ENCODE measurements at regions not wholly inside any gene's neighbourhood (a gene's known extent, or its start where the extent isn't known, plus 50 kb on each side); places are given as distances from the start of the nearest gene placed in this dataset.

DNA sequence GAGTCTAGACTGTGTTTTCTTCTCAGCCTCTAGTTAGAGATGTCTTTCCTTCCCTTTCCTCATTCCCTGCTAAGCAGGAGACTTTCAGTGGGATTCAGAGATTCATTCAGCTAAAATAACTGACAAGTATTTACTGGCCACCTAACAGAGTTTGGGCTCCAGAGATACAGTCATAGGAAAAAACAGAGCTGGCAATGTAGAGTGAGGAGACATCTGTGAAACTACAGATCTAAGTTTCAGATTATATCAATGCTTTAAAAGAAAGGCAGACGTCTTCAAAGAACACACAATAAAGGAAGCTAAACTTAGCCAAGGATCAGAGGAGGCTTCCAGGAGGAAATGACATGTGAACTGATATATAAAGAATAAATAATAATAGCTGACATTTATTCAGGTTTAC is 355.6 kb upstream of the DDI1 start:
- Histone ChIP-seq H3K4me3 (ENCODE audit: insufficient read depth, low read depth, low read length, poor library complexity, severe bottlenecking) (no peak overlapping the region), H3K27ac (ENCODE audit: insufficient read depth, low read length, poor library complexity, severe bottlenecking) (no peak overlapping the region), H3K4me1 (ENCODE audit: control insufficient read depth, insufficient read depth, low read length, poor library complexity, severe bottlenecking) (no peaks in the 10 kb centered on the region), H3K27me3 (replicated peaks; ENCODE audit: control insufficient read depth, insufficient read depth, low read length, poor library complexity, severe bottlenecking) (no peaks in the 10 kb centered on the region), H3K9me3 (ENCODE audit: control insufficient read depth, low read length) (no peaks in the 10 kb centered on the region), H3K36me3 (ENCODE audit: control insufficient read depth, insufficient read depth, low read length) (no peaks in the 10 kb centered on the region)
- DNase-seq = no peak

GRCh38 chr11:103681855-103682254 is 354.6 kb upstream of the DDI1 start:
- no peak overlapping the region for H3K4me3 ChIP-seq (ENCODE audit: insufficient read depth, low read depth, low read length, poor library complexity, severe bottlenecking)
- no peaks in the 10 kb centered on the region for H3K4me1 ChIP-seq (ENCODE audit: control insufficient read depth, insufficient read depth, low read length, poor library complexity, severe bottlenecking)
- H3K36me3 ChIP-seq (ENCODE audit: control insufficient read depth, insufficient read depth, low read length) = no peaks in the 10 kb centered on the region
- no peaks in the 10 kb centered on the region for H3K27me3 ChIP-seq (replicated peaks; ENCODE audit: control insufficient read depth, insufficient read depth, low read length, poor library complexity, severe bottlenecking)
- H3K27ac ChIP-seq (ENCODE audit: insufficient read depth, low read length, poor library complexity, severe bottlenecking) = no peak overlapping the region
- no peak for DNase-seq
- H3K9me3 ChIP-seq (ENCODE audit: control insufficient read depth, low read length) = no peaks in the 10 kb centered on the region

DNA sequence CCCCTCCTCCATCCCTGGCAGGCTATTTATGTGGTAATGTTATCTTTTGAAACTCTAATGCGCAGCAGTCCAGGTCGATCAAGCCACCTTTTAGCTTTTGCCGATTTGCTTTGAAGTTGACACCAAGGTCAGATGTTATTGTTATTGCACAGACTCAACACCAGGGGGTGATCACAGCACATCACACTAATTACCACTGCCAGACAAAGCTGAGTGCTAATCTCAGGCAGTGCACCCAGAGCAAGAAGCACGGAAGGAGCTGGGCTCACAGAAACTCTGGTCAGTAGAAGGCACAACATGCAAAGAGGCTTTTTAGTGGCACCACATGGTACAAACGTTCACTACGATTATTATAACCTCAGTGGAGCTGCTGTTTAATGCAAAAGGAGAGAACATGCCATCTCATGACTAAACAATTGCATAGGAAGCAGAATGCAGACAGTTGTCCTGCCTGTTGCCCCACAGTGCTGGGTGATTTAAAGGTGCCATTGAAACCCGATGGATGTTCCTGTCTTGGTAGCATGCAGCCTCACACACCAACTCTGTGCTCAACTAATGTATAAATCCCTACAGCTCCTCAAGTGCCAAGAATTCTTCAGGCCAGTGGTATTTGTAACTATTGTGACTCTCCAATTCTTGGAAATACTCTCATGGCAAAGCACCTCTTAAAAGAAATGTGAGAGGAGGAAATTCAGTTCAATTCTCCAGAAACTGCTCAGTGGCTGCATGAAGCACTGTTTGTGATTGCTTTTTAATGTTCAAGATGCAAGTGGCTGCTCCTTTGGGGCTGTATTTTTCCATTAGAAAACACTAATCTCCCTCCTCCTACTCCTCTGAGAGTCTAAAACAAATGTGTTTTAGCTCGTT is 353.9 kb upstream of the DDI1 start:
- H3K9me3 ChIP-seq (ENCODE audit: control insufficient read depth, low read length) = no peaks in the 10 kb centered on the region
- no peaks in the 10 kb centered on the region for H3K36me3 ChIP-seq (ENCODE audit: control insufficient read depth, insufficient read depth, low read length)
- peak; percentile 2 to 28 (median 8) for DNase-seq
- no peak overlapping the region for H3K27ac ChIP-seq (ENCODE audit: insufficient read depth, low read length, poor library complexity, severe bottlenecking)
- H3K27me3 ChIP-seq (replicated peaks; ENCODE audit: control insufficient read depth, insufficient read depth, low read length, poor library complexity, severe bottlenecking) = no peaks in the 10 kb centered on the region
- H3K4me1 ChIP-seq (ENCODE audit: control insufficient read depth, insufficient read depth, low read length, poor library complexity, severe bottlenecking) = no peaks in the 10 kb centered on the region
- no peak overlapping the region for H3K4me3 ChIP-seq (ENCODE audit: insufficient read depth, low read depth, low read length, poor library complexity, severe bottlenecking)

DNA sequence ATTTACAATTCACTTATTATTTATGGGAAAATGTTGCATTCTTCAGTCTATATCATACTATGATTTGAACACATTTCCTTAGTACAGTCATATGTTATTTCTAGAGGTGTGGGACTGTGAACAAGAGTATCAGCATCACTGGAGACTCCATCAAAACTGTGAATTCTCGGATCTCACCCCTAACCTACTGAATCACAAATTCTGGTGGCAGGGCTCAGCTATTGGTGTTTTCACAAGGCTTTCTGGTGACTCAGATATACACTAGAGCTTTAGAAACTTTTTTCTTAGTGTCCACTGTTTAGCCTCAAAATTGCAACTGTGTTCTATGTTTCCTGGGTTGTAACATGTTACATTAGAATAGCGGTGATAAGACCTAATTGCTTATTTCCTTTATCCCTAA is 352.9 kb upstream of the DDI1 start:
- H3K9me3 ChIP-seq (ENCODE audit: control insufficient read depth, low read length) = no peaks in the 10 kb centered on the region
- no peak for DNase-seq
- H3K27me3 ChIP-seq (replicated peaks; ENCODE audit: control insufficient read depth, insufficient read depth, low read length, poor library complexity, severe bottlenecking) = no peaks in the 10 kb centered on the region
- H3K4me3 ChIP-seq (ENCODE audit: insufficient read depth, low read depth, low read length, poor library complexity, severe bottlenecking) = no peak overlapping the region
- H3K27ac ChIP-seq (ENCODE audit: insufficient read depth, low read length, poor library complexity, severe bottlenecking) = no peak overlapping the region
- no peaks in the 10 kb centered on the region for H3K36me3 ChIP-seq (ENCODE audit: control insufficient read depth, insufficient read depth, low read length)
- H3K4me1 ChIP-seq (ENCODE audit: control insufficient read depth, insufficient read depth, low read length, poor library complexity, severe bottlenecking) = no peaks in the 10 kb centered on the region

GRCh38 chr11:103688924-103689323 is 347.5 kb upstream of the DDI1 start:
- Histone ChIP-seq H3K27me3 (replicated peaks; ENCODE audit: control insufficient read depth, insufficient read depth, low read length, poor library complexity, severe bottlenecking) (no peaks in the 10 kb centered on the region), H3K27ac (ENCODE audit: insufficient read depth, low read length, poor library complexity, severe bottlenecking) (no peak overlapping the region), H3K4me1 (ENCODE audit: control insufficient read depth, insufficient read depth, low read length, poor library complexity, severe bottlenecking) (no peaks in the 10 kb centered on the region), H3K36me3 (ENCODE audit: control insufficient read depth, insufficient read depth, low read length) (no peaks in the 10 kb centered on the region), H3K4me3 (ENCODE audit: insufficient read depth, low read depth, low read length, poor library complexity, severe bottlenecking) (no peak overlapping the region), H3K9me3 (ENCODE audit: control insufficient read depth, low read length) (no peaks in the 10 kb centered on the region)
- DNase-seq = no peak

GRCh38 chr11:103690356-103690755 is 346.1 kb upstream of the DDI1 start:
- DNase-seq = no peak
- H3K27ac ChIP-seq (ENCODE audit: insufficient read depth, low read length, poor library complexity, severe bottlenecking) = no peak overlapping the region
- no peaks in the 10 kb centered on the region for H3K9me3 ChIP-seq (ENCODE audit: control insufficient read depth, low read length)
- H3K36me3 ChIP-seq (ENCODE audit: control insufficient read depth, insufficient read depth, low read length) = no peaks in the 10 kb centered on the region
- H3K4me1 ChIP-seq (ENCODE audit: control insufficient read depth, insufficient read depth, low read length, poor library complexity, severe bottlenecking) = no peaks in the 10 kb centered on the region
- no peaks in the 10 kb centered on the region for H3K27me3 ChIP-seq (replicated peaks; ENCODE audit: control insufficient read depth, insufficient read depth, low read length, poor library complexity, severe bottlenecking)
- no peak overlapping the region for H3K4me3 ChIP-seq (ENCODE audit: insufficient read depth, low read depth, low read length, poor library complexity, severe bottlenecking)

DNA sequence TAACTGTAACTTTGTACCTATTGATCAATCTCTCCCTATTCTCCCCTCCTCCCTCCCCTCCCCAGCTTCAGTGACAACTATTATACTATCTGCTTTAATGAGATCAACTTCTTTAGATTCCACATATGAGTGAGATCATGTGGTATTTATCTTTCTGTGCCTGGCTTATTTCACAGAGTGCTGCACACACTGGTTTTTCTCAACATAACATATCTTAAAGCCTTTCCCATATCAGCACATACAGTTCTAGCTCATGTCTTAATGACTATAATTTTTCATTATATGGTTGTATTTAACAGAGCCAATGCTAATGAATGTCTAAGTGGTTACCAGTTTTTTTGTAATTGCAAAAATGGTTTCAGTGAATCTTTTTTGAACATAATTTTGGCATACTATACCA is 340.3 kb upstream of the DDI1 start:
- no peak overlapping the region for H3K4me3 ChIP-seq (ENCODE audit: insufficient read depth, low read depth, low read length, poor library complexity, severe bottlenecking)
- DNase-seq = no peak
- H3K36me3 ChIP-seq (ENCODE audit: control insufficient read depth, insufficient read depth, low read length) = no peaks in the 10 kb centered on the region
- no peaks in the 10 kb centered on the region for H3K27me3 ChIP-seq (replicated peaks; ENCODE audit: control insufficient read depth, insufficient read depth, low read length, poor library complexity, severe bottlenecking)
- no peaks in the 10 kb centered on the region for H3K9me3 ChIP-seq (ENCODE audit: control insufficient read depth, low read length)
- no peak overlapping the region for H3K27ac ChIP-seq (ENCODE audit: insufficient read depth, low read length, poor library complexity, severe bottlenecking)
- no peaks in the 10 kb centered on the region for H3K4me1 ChIP-seq (ENCODE audit: control insufficient read depth, insufficient read depth, low read length, poor library complexity, severe bottlenecking)

DNA sequence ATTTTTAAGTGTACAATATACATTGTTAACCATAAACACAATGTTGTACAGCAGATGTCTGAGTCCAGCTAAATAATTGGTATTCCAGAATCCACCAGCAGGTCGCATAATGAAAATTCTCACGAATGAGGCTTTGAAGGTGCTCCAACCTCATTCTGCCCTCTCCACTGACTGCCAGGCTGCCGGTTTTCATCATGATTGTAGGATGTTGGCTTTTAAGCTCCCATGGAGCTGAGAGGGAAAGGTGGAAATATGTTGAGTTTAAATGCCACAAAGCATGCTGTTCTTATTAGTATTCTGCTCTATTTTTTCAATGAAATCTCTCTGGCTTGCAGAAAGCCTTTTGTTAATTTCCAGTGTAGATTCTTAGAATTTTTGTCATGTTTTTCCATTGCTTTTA is 337.2 kb upstream of the DDI1 start:
- H3K27ac ChIP-seq (ENCODE audit: insufficient read depth, low read length, poor library complexity, severe bottlenecking) = no peak overlapping the region
- H3K27me3 ChIP-seq (replicated peaks; ENCODE audit: control insufficient read depth, insufficient read depth, low read length, poor library complexity, severe bottlenecking) = no peaks in the 10 kb centered on the region
- no peak for DNase-seq
- H3K36me3 ChIP-seq (ENCODE audit: control insufficient read depth, insufficient read depth, low read length) = no peaks in the 10 kb centered on the region
- H3K4me3 ChIP-seq (ENCODE audit: insufficient read depth, low read depth, low read length, poor library complexity, severe bottlenecking) = no peak overlapping the region
- no peaks in the 10 kb centered on the region for H3K9me3 ChIP-seq (ENCODE audit: control insufficient read depth, low read length)
- H3K4me1 ChIP-seq (ENCODE audit: control insufficient read depth, insufficient read depth, low read length, poor library complexity, severe bottlenecking) = no peaks in the 10 kb centered on the region

- DNase-seq = no peak
- H3K36me3 ChIP-seq (ENCODE audit: control insufficient read depth, insufficient read depth, low read length) = no peaks in the 10 kb centered on the region
- H3K4me1 ChIP-seq (ENCODE audit: control insufficient read depth, insufficient read depth, low read length, poor library complexity, severe bottlenecking) = no peaks in the 10 kb centered on the region
- no peaks in the 10 kb centered on the region for H3K27me3 ChIP-seq (replicated peaks; ENCODE audit: control insufficient read depth, insufficient read depth, low read length, poor library complexity, severe bottlenecking)
- H3K9me3 ChIP-seq (ENCODE audit: control insufficient read depth, low read length) = no peaks in the 10 kb centered on the region
- H3K4me3 ChIP-seq (ENCODE audit: insufficient read depth, low read depth, low read length, poor library complexity, severe bottlenecking) = no peak overlapping the region
- H3K27ac ChIP-seq (ENCODE audit: insufficient read depth, low read length, poor library complexity, severe bottlenecking) = no peak overlapping the region
Measured at GRCh38 chr11:103699656-103700055, 336.8 kb upstream of the DDI1 start.

DNA sequence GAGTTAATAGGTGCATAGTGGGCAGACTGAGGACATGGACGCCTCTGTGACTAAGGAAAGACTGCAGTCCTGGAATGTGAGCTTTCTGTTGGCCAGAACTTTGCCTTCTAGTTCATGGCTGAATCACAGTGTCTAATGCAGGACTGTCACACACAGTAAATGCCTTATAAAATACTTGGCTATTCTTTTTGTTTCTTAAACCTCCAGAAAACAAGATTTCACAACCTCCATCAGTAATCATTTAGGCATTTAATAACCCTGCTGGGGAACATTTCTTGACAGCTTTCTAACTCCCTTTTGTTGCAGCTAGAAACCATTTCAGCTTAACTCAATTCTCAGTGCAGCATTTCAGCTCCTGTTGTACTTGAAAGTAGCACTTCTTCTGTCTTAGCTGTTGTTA is 335.8 kb upstream of the DDI1 start:
- no peaks in the 10 kb centered on the region for H3K4me1 ChIP-seq (ENCODE audit: control insufficient read depth, insufficient read depth, low read length, poor library complexity, severe bottlenecking)
- no peaks in the 10 kb centered on the region for H3K9me3 ChIP-seq (ENCODE audit: control insufficient read depth, low read length)
- H3K4me3 ChIP-seq (ENCODE audit: insufficient read depth, low read depth, low read length, poor library complexity, severe bottlenecking) = no peak overlapping the region
- no peak overlapping the region for H3K27ac ChIP-seq (ENCODE audit: insufficient read depth, low read length, poor library complexity, severe bottlenecking)
- no peaks in the 10 kb centered on the region for H3K27me3 ChIP-seq (replicated peaks; ENCODE audit: control insufficient read depth, insufficient read depth, low read length, poor library complexity, severe bottlenecking)
- no peaks in the 10 kb centered on the region for H3K36me3 ChIP-seq (ENCODE audit: control insufficient read depth, insufficient read depth, low read length)
- no peak for DNase-seq

Data from effector memory CD4-positive, alpha-beta T cell (primary cell).